ENCODE measurements at regions not wholly inside any gene's neighbourhood (a gene's known extent, or its start where the extent isn't known, plus 50 kb on each side); places are given as distances from the start of the nearest gene placed in this dataset.

DNA sequence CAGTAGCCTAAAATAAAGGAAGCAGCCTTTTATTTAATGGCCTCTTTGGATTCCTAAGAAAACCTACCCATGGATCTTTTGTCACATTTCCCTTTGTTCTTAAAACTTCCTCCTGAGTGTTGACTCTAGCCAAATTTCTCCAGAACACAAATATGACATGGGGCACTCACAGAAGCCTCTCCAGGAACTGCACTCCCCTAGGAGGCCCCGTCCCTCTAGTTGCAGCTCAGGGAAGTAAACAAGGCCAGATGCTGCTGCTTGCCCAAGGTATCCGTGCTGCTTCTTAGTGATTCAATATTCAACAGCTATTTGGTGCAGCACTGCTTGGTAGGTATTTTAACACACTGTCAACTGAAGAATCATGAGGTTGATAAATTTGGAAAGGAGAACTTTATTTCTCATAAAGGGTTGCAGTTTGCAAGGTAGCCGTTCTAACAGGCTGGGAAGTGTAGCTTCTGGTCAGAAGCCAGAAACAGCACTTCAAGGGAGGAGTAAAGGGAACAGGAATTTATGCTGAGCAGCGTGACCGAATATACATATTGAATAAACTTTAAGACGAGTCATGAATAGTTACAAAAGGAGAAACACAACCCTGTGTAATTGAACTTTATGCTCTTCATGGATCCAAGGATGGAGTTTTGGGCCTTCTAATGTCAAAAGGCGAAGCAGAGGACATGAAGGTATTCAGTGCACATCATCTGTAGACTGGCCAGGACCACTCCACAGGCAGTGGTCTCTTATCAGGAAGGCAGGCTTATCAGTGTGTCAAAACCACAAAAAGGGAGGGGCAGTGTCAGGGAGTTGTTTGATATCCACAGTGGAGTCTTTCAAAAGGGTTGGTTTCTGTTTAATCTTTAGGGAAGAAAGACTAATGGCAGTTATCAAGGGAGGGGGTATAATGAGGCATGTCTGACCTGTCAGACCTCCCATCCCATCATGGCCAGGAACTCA is 63.3 kb downstream of the CD24 start:
- Histone ChIP-seq H3K4me3 (no peak overlapping the region), H2AFZ (ENCODE audit: control insufficient read depth, low read depth, low read length) (no peak overlapping the region), H3K4me2 (ENCODE audit: control insufficient read depth, insufficient read depth) (no peak overlapping the region), H3K36me3 (ENCODE audit: control insufficient read depth in 2 of 2, insufficient read depth in 2 of 2, low read length in 1 of 2) (no peaks in the 10 kb centered on the region), H3K9ac (ENCODE audit: control insufficient read depth, insufficient read depth, low read length) (no peak overlapping the region), H3K27ac (ENCODE audit: control insufficient read depth, insufficient read depth) (no peak overlapping the region), H4K20me1 (ENCODE audit: control insufficient read depth, insufficient read depth) (no peaks in the 10 kb centered on the region), H3K4me1 (ENCODE audit: control insufficient read depth, insufficient read depth, low read length) (no peaks in the 10 kb centered on the region), H3K79me2 (ENCODE audit: control insufficient read depth, insufficient read depth, low read length) (no peaks in the 10 kb centered on the region), H3K27me3 (replicated peaks in 1 of 2; ENCODE audit: control insufficient read depth in 2 of 2, insufficient read depth in 2 of 2, low read length in 1 of 2) (no peaks in the 10 kb centered on the region), H3K9me3 (replicated peaks; ENCODE audit: control insufficient read depth, insufficient read depth, low read length) (no peaks in the 10 kb centered on the region; the same call in 2 of the 3 replicates)
- no peak for ATAC-seq
- 73% methylated on average over 7 of the region's 7 CpGs for WGBS (ENCODE audit: insufficient coverage, insufficient replicate concordance, low lambda C conversion rate, missing lambda C conversion rate)
- ChIA-PET CTCF (no interaction called here), POLR2A (no interaction called here), RAD21 (ENCODE audit: unreplicated experiment) (no interaction called here), SMC1A (ENCODE audit: uncharacterized antibody, unreplicated experiment) (no interaction called here)
- intact Hi-C loops (cut with micrococcal nuclease; ENCODE audit: unreplicated experiment) = no loop called here
- BruUV-seq (replicated peaks) = no TSS peak
- TF ChIP-seq RBBP5 (conservative IDR thresholded peaks at IDR 0.05) (no peak), EZH2 (IDR thresholded peaks at IDR 0.05; ENCODE audit: borderline replicate concordance, control insufficient read depth, low read depth, low read length) (no peak), RCOR1 (conservative IDR thresholded peaks at IDR 0.05; ENCODE audit: low read depth, low read length) (no peak), SIN3A (IDR thresholded peaks at IDR 0.05; ENCODE audit: low read depth, low read length) (no peak), NFYA (IDR thresholded peaks at IDR 0.05; ENCODE audit: borderline replicate concordance, low read depth, low read length) (no peak), EGR1 (IDR thresholded peaks at IDR 0.05; ENCODE audit: borderline replicate concordance in 1 of 2, low read depth in 2 of 2, low read length in 2 of 2) (no peak), ZNF24 (IDR thresholded peaks at IDR 0.05) (no peak), PAX5 (IDR thresholded peaks at IDR 0.05; ENCODE audit: borderline replicate concordance, low read depth, low read length) (no peak)
- TF ChIP-seq, protein P1, sequence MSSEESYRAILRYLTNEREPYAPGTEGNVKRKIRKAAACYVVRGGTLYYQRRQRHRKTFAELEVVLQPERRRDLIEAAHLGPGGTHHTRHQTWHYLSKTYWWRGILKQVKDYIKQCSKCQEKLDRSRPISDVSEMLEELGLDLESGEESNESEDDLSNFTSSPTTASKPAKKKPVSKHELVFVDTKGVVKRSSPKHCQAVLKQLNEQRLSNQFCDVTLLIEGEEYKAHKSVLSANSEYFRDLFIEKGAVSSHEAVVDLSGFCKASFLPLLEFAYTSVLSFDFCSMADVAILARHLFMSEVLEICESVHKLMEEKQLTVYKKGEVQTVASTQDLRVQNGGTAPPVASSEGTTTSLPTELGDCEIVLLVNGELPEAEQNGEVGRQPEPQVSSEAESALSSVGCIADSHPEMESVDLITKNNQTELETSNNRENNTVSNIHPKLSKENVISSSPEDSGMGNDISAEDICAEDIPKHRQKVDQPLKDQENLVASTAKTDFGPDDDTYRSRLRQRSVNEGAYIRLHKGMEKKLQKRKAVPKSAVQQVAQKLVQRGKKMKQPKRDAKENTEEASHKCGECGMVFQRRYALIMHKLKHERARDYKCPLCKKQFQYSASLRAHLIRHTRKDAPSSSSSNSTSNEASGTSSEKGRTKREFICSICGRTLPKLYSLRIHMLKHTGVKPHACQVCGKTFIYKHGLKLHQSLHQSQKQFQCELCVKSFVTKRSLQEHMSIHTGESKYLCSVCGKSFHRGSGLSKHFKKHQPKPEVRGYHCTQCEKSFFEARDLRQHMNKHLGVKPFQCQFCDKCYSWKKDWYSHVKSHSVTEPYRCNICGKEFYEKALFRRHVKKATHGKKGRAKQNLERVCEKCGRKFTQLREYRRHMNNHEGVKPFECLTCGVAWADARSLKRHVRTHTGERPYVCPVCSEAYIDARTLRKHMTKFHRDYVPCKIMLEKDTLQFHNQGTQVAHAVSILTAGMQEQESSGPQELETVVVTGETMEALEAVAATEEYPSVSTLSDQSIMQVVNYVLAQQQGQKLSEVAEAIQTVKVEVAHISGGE (CRISPR knock-in tag; IDR thresholded peaks at IDR 0.05) = no peak
- TF ChIP-seq, protein P2, sequence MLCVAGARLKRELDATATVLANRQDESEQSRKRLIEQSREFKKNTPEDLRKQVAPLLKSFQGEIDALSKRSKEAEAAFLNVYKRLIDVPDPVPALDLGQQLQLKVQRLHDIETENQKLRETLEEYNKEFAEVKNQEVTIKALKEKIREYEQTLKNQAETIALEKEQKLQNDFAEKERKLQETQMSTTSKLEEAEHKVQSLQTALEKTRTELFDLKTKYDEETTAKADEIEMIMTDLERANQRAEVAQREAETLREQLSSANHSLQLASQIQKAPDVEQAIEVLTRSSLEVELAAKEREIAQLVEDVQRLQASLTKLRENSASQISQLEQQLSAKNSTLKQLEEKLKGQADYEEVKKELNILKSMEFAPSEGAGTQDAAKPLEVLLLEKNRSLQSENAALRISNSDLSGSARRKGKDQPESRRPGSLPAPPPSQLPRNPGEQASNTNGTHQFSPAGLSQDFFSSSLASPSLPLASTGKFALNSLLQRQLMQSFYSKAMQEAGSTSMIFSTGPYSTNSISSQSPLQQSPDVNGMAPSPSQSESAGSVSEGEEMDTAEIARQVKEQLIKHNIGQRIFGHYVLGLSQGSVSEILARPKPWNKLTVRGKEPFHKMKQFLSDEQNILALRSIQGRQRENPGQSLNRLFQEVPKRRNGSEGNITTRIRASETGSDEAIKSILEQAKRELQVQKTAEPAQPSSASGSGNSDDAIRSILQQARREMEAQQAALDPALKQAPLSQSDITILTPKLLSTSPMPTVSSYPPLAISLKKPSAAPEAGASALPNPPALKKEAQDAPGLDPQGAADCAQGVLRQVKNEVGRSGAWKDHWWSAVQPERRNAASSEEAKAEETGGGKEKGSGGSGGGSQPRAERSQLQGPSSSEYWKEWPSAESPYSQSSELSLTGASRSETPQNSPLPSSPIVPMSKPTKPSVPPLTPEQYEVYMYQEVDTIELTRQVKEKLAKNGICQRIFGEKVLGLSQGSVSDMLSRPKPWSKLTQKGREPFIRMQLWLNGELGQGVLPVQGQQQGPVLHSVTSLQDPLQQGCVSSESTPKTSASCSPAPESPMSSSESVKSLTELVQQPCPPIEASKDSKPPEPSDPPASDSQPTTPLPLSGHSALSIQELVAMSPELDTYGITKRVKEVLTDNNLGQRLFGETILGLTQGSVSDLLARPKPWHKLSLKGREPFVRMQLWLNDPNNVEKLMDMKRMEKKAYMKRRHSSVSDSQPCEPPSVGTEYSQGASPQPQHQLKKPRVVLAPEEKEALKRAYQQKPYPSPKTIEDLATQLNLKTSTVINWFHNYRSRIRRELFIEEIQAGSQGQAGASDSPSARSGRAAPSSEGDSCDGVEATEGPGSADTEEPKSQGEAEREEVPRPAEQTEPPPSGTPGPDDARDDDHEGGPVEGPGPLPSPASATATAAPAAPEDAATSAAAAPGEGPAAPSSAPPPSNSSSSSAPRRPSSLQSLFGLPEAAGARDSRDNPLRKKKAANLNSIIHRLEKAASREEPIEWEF (IDR thresholded peaks at IDR 0.05; ENCODE audit: insufficient replicate concordance, low read depth, low read length) = no peak
- FAIRE-seq = no peak
- DNase-seq (ENCODE audit: low read depth, low spot score) = no peak
- in situ Hi-C loops (cut with MboI) = no loop called here
